HG03060 (cell line): ENCODE measurements at regions not wholly inside any gene's neighbourhood (a gene's known extent, or its start where the extent isn't known, plus 50 kb on each side); places are given as distances from the start of the nearest gene placed in this dataset.

ENCODE experiments used
- ATAC-seq: cut with Tn5 transposase; IDR thresholded peaks from one replicate; pipeline ENCODE4 v1.9.1; 2021; ENCODE audit warnings: low read depth, moderate number of reproducible peaks; ENCODE audit not compliant: unreplicated experiment

DNA sequence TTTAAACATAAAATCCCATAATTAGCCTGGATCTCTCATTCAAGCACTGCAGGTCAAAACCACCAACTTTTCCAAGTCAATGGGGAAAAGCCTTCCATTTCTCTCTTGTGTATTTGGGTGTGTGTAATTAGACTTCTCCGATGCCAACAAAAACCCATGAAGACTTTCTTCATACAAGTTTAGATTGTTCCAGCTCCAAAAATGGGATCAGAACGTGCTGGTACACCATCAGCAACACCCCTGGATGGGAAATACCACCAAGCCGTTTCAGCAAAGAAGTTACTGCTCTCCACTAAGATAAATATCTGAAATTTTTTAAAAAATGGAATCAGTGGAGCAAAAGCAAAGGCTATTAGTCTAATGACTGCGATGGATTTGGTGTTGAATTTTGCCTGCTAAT is 837.3 kb upstream of the SOX9 start:
- ATAC-seq = no peak

DNA sequence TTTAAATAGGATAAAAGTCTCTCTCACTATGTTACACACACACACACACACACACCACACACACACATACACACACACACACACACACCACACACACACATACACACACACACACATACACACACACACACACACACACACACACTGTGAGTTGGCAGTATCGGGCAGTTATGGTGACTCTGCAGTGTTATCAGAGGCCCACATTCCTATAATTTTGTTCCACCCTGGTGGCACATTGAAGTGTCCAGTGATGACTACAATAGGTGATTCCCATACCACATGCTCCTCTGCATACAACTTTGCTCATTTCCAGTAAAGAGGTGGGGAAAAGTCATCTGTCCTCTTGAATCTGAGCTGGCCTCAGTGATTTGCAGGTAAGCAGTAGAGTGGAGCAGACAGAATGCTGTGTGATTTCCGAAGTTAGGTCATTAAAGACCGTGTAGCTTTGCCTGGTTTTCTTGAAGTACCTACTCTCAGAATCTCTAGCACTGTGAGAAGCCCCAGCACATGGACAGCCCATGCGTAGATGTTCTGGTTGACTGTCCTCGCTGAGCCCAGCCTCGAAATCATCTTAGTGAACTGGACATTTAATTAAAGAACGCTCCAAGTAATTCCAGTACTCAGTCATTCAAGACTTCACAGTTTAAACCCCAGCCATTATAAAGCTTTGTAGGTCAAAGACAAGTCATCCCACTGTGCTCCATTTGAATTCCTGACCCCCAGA is 836.6 kb upstream of the SOX9 start:
- no peak for ATAC-seq

DNA sequence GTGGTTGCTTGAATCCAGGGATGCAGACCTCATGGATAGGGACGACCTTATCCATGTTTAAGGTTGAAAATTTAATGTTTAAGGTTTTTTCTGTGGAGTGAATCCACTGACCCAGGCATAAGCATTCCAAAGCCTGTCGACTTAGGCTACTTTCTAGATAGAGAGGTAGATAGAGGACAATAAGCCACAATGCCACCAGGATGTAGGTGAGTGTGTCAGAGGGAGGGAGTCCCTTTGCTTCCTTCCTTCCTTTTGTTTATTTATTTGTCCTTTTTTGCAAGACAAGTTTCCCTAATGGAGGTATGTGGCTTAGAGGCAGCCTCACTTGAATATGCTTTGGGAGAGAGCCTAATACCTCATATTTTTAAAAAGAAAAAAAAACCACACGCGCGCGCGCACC is 834.2 kb upstream of the SOX9 start:
- no peak for ATAC-seq

DNA sequence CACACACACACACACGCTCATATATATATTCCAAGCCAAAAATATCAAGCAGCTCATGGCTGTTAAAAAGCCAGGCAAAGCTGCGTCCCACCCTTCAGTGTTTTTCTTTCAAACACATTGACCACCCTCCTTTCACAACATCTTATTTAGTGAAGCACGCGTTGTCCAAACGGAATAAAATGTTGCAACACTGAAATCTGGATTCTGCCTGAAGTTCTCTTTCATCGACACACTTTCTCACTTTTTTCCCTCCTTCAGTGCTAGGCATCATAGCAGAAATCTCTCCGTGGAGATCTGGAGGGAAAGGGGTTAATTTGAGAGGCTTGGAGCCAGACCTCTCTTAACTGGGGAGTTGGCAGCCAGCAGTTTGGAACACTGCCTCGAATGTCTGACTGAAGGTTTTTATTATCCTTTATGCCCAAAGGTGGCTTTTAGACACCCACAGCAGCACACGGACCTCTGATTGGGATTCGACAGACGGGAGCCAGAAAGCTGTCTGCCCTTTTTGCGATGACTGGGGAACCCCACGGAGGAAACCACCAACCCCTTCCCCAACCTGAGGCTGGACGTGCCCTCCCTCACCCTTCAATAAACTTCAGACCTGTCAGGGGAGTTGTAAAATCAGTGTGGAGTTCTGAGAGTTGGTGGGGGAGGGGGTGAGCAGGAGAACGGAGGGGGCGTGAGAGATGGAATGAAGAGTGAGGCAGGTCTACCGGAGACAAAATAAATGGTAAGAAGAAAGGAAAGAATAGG is 833.6 kb upstream of the SOX9 start:
- ATAC-seq = no peak

DNA sequence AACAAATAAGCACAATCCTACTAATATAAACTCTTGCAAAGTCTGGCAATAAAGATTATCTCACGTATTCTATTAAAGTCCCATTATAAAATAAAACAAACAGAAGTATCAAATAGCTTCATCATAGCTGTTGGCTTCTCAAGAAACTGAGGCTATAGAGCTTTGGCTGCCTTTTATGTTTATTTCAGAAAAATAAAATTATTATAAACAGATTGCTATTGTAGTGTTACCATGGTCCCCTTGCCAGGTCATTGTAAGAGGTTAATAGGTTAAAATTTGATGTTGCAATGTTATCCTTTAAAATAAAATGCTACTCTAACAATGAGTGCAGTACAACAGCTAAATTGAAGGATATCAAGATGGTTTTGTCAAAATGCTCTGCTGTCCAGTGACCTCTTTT is 828.8 kb upstream of the SOX9 start:
- no peak for ATAC-seq

DNA sequence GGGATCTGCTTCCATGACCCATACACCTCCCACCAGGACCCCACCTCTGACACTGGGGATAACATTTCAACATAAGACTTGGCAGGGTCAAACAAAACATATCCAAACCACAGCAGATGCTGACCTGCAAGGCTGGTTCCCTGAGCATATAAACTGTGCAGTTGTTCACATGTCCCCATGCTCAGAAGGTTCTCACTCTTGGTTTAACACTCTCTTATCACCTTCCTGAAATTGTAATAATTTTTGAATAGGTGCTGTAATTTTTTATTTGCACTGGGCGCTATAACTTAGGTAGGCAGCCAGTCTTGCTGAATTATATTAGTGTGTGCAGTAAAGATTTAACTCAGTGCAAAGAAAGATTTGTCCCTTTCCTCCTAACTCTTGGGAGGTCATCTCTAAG is 824.8 kb upstream of the SOX9 start:
- ATAC-seq = no peak

DNA sequence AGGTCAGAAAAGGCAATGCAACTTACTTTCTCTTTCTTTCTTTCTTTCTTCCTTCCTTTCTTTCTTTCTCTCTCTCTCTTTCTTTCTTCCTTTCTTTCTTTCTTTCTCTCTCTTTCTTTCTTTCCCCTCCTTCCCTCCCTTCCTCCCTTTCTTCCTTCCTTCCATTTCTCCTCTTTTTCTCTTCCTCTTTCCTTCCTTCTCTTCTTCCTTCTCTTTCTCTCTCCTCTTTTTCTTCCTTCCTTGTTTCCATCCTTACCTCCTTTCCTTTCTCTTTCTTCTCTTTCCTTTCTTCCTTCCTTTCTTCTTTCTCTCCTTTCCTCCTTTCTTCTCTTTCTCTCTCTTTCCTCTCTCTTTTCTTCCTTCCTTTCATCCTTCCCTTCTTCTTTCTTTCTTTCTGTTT is 819.8 kb upstream of the SOX9 start:
- ATAC-seq = no peak

DNA sequence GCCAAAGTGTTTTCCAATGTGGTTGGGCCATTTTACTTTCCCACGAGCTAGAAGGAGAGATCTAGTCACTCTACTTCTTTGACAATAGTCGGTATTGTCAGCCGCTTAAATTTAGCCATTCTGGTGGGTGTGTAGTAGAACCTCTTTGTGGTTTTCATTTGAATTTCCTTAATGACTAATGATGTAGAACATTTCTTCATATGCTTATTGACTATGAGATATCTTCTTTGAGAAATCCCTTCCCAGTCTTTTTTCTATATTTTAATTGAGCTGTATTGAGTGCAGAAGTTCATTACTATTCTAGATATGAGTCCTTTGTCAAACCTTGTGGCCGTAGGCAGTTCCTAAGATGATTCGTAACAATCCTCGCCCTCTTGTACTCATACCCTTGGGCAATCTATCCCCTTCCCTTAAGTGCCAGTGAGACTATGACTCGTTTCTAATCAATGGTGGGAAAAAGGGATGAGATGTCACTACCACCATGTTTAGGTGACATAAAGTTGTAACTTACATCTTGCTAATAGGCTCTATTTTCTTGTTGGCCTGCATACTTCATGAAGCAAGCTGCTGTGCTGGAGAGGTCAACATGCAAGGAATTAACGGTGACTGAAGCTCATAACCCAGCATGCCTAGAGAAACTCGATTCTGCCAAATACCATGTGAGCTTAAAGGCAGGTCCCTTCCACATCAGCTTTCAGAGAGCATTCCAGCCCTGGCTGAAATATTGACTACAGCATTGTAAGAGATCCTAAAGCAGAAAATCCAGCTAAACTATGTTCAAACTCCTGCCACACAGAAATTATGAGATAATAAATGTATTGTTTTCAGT is 817.9 kb upstream of the SOX9 start:
- no peak for ATAC-seq

DNA sequence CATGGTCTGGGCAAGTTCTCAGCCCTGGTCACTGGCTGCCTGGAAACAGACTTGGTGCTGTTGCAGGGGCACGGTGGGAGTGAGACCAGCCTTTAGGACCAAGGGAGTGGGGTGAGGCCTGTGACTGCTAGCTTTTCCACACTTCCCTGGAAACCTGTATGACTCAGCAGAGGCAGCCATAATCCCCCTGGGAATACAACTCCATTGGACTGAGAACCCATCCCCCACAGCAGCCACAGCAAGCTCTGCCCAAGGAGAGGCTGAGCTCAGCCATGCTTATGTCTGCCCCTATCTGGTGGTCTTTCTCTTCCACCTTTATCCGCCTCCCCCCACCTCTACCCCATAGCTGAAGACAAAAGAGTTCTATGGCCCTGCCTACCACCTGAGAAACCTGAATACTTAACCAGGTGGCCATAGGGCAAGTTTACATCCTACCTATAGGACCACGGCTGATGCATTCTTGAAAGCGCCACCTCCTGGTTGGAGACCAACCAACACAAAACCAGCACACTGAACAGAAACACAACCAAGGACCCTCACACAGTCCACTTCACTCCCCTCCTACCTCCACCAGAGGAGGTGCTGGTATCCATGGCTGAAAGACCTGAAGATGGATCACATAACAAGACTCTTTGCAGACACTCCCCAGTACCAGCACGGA is 816.2 kb upstream of the SOX9 start:
- no peak for ATAC-seq

DNA sequence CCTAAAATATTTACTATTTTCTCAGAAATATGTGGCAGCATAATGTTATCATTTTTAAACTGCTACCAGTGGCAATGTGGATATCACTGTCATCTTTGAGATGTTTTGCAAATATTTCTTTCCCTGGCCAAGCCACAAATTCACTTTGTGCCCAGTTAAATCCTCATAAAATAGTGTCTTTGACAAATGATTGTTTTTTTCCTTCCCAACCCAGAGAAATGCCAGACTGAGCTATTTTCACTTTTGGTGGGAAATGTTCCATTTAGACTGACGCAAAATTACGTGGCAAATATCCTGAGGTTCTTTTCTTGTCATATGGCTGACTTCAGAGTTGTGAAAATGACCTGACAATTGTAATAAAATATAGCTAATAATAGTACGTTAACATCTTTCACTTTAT is 807.0 kb upstream of the SOX9 start:
- ATAC-seq = no peak

DNA sequence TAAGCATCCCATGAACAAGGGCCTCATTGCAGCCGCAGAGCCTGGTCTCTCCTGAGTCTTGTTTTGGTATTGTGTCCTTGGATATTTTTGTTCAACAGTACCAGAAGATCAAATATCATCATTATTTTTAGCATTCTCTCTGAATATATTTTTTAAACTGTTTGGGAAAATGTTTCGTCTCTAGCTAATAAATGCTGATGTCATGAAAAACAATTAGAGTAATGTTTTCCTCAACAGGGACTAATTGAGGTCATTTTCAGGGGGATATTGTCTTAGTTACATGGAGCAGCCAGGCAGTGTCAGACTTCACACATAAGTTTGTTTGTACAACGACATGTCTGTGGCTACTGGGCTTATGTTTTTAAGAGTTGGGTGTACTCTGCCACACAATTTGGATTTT is 805.3 kb upstream of the SOX9 start:
- no peak for ATAC-seq

DNA sequence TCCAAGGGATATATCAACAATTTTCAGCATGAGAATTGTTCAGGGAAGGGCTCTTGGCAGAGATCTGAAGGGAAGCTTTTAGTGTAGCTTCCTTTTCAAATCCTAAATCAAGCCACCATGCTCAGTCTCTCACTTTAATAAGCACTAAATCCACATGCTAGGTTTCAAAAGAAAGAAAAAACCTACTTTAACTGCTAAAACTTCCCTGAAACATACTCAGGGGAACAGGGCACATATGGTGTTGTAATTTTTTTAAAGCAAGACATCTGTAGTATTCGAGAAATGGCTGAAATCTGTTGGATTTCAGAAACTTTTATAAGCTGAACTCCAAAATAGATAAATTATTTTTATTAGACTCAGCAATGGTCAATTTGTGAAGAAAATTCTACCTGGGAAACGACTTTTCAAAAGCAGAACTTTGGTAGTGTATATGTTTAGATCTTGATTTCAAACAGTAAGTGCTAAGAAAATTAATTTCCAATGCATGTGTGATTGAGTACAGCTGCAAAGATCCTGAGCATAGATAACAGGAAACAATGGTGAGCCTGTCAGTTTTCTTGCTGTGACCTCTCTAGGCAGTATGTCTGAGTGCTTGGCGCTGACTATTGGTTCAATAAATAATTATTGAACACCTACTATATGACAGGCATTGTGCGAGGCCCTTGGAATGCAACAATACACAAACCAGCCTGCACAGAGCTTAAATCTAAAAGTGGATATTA is 804.5 kb upstream of the SOX9 start:
- ATAC-seq = no peak

DNA sequence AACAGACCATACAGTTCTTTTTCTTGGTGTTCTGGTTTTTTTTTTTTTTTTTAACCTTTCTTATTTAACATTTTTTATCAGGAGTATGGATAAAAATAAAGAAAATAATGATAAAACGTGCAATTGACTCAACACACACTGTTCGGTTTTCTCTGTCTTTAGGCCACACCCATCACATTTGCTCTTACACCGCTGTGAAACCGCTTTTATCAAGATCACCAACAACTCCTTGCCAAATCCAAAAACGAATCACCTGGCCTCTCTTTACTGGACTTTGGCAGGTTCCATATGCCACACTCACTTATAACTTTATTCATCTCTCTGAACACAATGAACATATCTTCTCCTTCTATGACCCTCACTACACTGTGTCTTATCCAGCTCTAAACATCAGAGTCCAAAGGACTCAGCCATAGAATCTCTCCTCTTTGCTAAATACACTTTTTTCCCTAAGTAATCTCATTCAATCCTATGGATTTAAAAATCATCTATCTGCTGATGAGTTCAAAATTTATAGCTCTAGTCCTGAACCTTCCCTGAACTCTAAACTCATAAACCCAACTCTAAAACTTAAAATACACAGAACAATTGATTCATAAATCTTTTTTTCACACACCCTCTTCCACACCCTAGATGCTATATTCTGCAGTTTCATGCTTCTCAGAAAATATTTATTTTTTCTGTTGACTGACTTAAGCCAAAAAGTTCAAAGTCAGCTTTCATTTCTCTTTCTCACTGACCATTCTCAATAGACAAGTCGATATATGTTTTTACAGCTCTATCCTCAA is 800.6 kb upstream of the SOX9 start:
- ATAC-seq = no peak

DNA sequence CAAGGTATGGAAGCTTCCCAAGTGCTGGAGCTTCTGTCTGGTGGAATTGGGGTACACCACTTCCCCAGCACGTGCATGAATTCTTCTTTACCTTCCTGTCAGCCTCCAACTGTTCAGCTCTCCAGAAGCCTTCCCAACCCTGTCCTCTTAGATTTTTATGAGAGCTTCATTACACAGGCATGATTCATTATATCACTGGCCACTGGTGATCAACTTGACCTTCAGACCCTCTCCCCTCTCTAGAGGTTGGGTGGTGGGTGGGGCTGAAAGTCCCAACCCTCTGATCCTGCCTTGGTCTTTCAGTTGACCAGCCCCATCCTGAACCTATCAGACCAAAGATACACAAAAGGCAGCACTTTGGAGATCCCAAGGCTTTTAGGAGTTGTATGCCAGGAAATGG is 795.7 kb upstream of the SOX9 start:
- no peak for ATAC-seq

DNA sequence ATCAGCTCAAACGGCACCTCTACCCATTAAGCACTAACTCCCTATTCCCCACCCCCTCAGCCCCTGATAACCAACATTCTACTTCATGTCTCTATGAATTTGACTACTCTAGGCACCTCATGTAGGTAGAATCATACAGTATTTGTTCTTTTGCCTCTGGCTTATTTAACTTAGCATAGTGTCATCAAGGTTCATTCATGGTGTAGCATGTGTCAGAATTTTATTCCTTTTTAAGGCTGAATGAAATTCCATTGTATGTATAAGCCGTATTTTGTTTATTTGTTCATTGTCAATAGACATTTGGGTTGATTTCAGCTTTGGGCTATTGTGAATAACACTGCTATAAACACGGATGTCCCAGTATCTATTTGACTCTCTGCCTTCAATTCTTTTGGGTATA is 794.9 kb upstream of the SOX9 start:
- no peak for ATAC-seq

DNA sequence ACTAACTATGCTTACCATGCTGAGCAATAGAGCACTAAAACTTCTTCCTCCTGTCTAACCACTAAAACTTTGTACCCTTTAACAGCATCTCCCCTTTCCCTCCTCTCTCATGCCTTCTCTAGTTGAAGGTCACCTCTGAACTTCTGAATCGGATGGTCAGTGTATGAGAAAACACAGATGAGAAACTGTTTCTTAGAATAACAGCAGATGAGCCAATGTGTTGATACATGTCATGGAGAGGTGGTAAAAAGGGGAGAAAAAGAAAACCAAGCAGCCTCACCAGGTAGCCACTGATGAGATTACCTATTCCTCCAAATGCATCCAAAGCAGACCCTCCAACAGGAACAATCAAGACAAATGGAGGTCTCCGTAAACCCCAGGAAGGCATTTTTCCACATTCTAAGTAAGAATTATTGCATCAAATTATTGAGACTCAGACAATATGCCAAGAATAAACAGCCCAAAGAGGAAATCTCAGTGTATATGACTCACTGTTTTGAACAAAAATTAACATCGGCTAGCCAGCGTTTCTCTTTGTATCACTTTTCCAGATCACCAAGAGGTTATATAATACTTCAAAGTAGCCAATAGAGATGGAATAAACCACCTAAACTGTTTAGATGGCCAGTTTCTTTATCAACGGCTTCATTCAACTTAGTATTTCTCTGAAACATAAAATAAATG is 793.3 kb upstream of the SOX9 start:
- ATAC-seq = no peak

DNA sequence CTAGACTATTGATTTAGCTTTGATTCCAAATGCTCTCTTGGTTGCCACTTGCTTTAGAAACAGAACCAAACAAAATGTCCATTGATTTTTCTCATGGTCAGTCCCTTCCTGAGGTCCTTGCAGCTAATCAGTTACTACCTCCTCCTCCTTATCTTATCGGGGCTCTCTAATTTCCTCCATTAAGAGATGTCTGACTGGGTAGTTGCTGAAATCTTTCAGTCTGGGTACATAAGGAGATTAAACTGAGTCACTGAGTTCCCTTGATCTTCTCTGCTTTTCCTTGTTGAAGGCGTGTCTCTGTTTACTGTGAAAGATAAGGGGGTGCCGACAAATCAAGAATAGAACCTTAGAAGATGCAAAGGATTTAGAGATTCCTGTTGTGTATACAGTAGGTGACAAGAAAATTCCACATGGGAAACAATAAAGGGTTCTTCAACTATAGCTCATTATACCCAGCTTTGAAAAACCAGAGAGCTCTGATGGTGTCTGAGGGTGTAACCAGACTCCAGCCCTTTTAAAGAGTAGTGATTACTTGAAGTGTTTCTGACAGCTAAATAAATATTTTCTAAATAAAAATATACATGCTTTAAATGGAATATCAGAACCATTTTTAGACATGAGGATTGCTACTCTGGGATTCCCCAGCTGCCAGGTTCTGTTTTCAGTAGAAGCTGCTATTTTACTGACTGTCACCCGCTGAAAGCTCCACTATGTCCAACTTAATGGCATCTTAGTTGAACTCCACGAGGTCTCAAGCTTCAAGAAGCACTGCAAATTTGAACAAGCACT is 791.3 kb upstream of the SOX9 start:
- ATAC-seq = no peak

DNA sequence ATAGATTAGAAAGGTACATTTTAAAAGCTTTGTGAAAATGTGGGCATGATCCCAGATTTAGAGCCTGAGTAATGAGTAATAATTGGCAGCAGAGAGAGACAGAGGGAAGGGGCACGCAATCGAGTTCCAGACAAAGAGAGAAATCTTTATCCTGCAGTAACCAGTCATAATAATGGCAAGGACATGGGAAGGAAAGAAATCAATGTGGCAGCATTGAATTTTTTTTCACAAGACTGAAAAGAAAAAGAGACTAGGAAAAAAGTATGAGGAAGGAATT is 790.8 kb upstream of the SOX9 start:
- ATAC-seq = no peak
